Gastroesophageal sphincter (tissue), 4 donors: ENCODE measurements at regions not wholly inside any gene's neighbourhood (a gene's known extent, or its start where the extent isn't known, plus 50 kb on each side); places are given as distances from the start of the nearest gene placed in this dataset.

Source experiments
- ATAC-seq: fragments of 150-250 bp; one replicate; pipeline ENCODE4 v1.9.1; 2016; ENCODE audit warnings: mild to moderate bottlenecking, moderate library complexity
- H3K27ac ChIP-seq, 4 donors: fragments of 200-600 bp; sonication (generic) in 3 of 4; 1 replicate in 3 of 4; 2 replicates in 1 of 4; pipeline ENCODE4 v1.5.1; 2016 to 2019
- H3K27me3 ChIP-seq: fragments of 200-600 bp; sonication (generic); one replicate; pipeline ENCODE4 v1.5.1; 2019
- H3K36me3 ChIP-seq, 2 donors: fragments of 200-600 bp; sonication (generic); one replicate each; pipeline ENCODE4 v1.5.1; 2019; ENCODE audit warnings: control low read depth in 1 of 2
- H3K4me1 ChIP-seq, 3 donors: fragments of 200-600 bp; sonication (generic); 1 replicate in 2 of 3; 2 replicates in 1 of 3; pipeline ENCODE4 v1.5.1; 2016 to 2019; ENCODE audit warnings: control low read depth in 2 of 3
- H3K4me3 ChIP-seq, 2 donors: fragments of 200-600 bp; sonication (generic); one replicate each; pipeline ENCODE4 v1.5.1; 2019; ENCODE audit warnings: mild to moderate bottlenecking in 1 of 2, moderate library complexity in 1 of 2
- H3K9me3 ChIP-seq, 3 donors: fragments of 200-600 bp; sonication (generic); one replicate each; pipeline ENCODE4 v1.5.1; 2017 to 2019; ENCODE audit warnings: control low read depth in 2 of 3
- EP300 ChIP-seq: sonication (generic); formaldehyde crosslinking; IDR thresholded peaks from one replicate; pipeline ENCODE4 v1.6.1; 2017; ENCODE audit warnings: antibody characterized with exemption, mild to moderate bottlenecking
- POLR2A ChIP-seq, 2 donors: fragments of 450-650 bp; IDR thresholded peaks; one replicate each; pipeline ENCODE4 v1.6.1; 2017; ENCODE audit warnings: antibody characterized with exemption in 2 of 2, mild to moderate bottlenecking in 2 of 2, moderate library complexity in 1 of 2
- POLR2AphosphoS5 ChIP-seq: sonication (generic); formaldehyde crosslinking; IDR thresholded peaks from one replicate; pipeline ENCODE4 v1.6.1; 2017; ENCODE audit warnings: antibody characterized with exemption
- whole genome bisulfite sequencing, 2 donors: methylation state at CpG; one replicate each; pipeline ENCODE4 v1.1.5; 2018; ENCODE audit warnings: low coverage in 1 of 2; 5-methylcytosine and 5-hydroxymethylcytosine counted together
- TF ChIP-seq, protein P1 (sequence below), 4 experiments: fragments of 200-600 bp in 2 of 4; fragments of 450-650 bp in 2 of 4; sonication (generic) in 1 of 4; IDR thresholded peaks; one replicate each; pipeline ENCODE4 v1.5.1; 2017 to 2019; ENCODE audit warnings: antibody characterized with exemption in 4 of 4, mild to moderate bottlenecking in 2 of 4, moderate library complexity in 2 of 4

GRCh38 chr1:177517546-177517945 is 346.8 kb downstream of the BRINP2 start:
- no peaks in the 10 kb centered on the region for H3K9me3 ChIP-seq
- no peak for ATAC-seq
- no peaks in the 10 kb centered on the region for H3K4me1 ChIP-seq
- WGBS, 2 donors: 47 to 100% methylated on average over 1 to 3 of the region's 3 CpGs
- H3K27ac ChIP-seq: no peak overlapping the region
- TF ChIP-seq, protein P1, sequence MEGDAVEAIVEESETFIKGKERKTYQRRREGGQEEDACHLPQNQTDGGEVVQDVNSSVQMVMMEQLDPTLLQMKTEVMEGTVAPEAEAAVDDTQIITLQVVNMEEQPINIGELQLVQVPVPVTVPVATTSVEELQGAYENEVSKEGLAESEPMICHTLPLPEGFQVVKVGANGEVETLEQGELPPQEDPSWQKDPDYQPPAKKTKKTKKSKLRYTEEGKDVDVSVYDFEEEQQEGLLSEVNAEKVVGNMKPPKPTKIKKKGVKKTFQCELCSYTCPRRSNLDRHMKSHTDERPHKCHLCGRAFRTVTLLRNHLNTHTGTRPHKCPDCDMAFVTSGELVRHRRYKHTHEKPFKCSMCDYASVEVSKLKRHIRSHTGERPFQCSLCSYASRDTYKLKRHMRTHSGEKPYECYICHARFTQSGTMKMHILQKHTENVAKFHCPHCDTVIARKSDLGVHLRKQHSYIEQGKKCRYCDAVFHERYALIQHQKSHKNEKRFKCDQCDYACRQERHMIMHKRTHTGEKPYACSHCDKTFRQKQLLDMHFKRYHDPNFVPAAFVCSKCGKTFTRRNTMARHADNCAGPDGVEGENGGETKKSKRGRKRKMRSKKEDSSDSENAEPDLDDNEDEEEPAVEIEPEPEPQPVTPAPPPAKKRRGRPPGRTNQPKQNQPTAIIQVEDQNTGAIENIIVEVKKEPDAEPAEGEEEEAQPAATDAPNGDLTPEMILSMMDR (IDR thresholded peaks at IDR 0.05): no peak
- TF ChIP-seq EP300: no peak
- TF ChIP-seq POLR2A (IDR thresholded peaks at IDR 0.05): no peak
- no peak for TF ChIP-seq POLR2AphosphoS5
- no peaks in the 10 kb centered on the region for H3K27me3 ChIP-seq
- H3K36me3 ChIP-seq: no peaks in the 10 kb centered on the region
- H3K4me3 ChIP-seq: no peak overlapping the region

- Histone ChIP-seq H3K27ac (no peak overlapping the region), H3K4me3 (no peak overlapping the region)
Measured at GRCh38 chr1:177514207-177514606, 343.4 kb downstream of the BRINP2 start.

DNA sequence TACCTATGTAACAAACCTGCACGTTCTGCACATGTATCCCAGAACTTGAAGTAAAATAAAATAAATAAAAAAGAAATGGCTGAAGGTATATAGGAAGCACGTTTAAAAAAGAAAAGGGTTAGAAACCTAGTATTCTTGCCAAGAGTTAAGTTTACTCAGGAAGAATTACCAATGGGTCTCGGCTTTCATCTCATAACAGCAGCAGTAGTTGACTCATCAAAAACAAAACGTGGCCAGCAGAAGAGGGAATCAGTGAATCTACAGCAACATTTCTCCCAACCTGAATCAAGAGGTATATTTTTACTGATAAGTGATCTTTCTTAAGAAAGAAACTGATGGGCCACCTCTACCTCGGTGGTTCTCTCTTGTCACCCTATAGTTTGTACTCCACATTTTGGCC is 340.3 kb downstream of the BRINP2 start:
- 69 to 71% methylated on average over 4 to 5 of the region's 5 CpGs for WGBS, 2 donors
- Histone ChIP-seq H3K4me3 (no peak overlapping the region), H3K36me3 (no peaks in the 10 kb centered on the region), H3K4me1 (no peaks in the 10 kb centered on the region), H3K9me3 (peaks cover 0 to 5% (median 2%) of the 10 kb centered on the region in 3 donors), H3K27ac (no peak overlapping the region), H3K27me3 (no peaks in the 10 kb centered on the region)
- TF ChIP-seq POLR2A (IDR thresholded peaks at IDR 0.05): no peak
- TF ChIP-seq, protein P1 (IDR thresholded peaks at IDR 0.05): no peak
- TF ChIP-seq POLR2AphosphoS5: no peak
- no peak for TF ChIP-seq EP300
- no peak for ATAC-seq

More at GRCh38 chr1:177514207-177514606, 343.4 kb downstream of the BRINP2 start:
- no peaks in the 10 kb centered on the region for H3K9me3 ChIP-seq
- no peaks in the 10 kb centered on the region for H3K4me1 ChIP-seq
- no peak for ATAC-seq
- H3K27me3 ChIP-seq: no peaks in the 10 kb centered on the region
- no peaks in the 10 kb centered on the region for H3K36me3 ChIP-seq
- TF ChIP-seq EP300 (no peak), POLR2AphosphoS5 (no peak), POLR2A (IDR thresholded peaks at IDR 0.05) (no peak)
- TF ChIP-seq, protein P1 (IDR thresholded peaks at IDR 0.05): no peak

GRCh38 chr1:177505905-177506590 is 335.3 kb downstream of the BRINP2 start:
- Histone ChIP-seq H3K4me3 (no peak overlapping the region), H3K27me3 (no peaks in the 10 kb centered on the region), H3K9me3 (peaks cover 0 to 16% (median 2%) of the 10 kb centered on the region in 3 donors), H3K27ac (no peak overlapping the region), H3K36me3 (no peaks in the 10 kb centered on the region), H3K4me1 (no peaks in the 10 kb centered on the region)
- no peak for TF ChIP-seq POLR2AphosphoS5
- TF ChIP-seq, protein P1 (IDR thresholded peaks at IDR 0.05): no peak
- TF ChIP-seq EP300: no peak
- no peak for TF ChIP-seq POLR2A (IDR thresholded peaks at IDR 0.05)
- no peak for ATAC-seq
- 60 to 92% methylated on average over 1 of the region's 1 CpG for WGBS, 2 donors

DNA sequence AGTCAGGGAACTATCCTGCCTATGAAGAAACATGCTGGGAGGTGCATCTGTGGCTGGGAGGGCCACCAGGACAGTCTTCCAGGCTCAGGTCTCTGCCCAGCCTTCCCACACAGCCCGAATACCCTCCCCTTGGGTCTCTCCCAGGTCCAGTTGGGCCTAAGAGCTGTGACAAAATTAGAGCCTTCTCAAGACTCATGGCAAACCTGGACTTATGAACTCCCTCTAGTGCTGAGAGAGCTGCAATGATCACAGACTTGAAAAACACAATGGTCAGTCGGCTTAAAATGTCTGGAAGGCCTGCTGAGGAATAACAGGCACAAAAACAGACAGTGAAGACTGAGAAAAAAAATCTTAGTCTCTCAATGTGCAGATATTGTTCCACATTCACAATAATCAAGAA is 325.1 kb downstream of the BRINP2 start:
- WGBS, 2 donors: 92% methylated on average over 1 of the region's 2 CpGs; no CpG with 5 or more reads in 1 of the 2 donors
- no peak for TF ChIP-seq EP300
- no peak for TF ChIP-seq POLR2AphosphoS5
- no peak for TF ChIP-seq POLR2A (IDR thresholded peaks at IDR 0.05)
- TF ChIP-seq, protein P1 (IDR thresholded peaks at IDR 0.05): no peak
- H3K27ac ChIP-seq: no peak overlapping the region
- H3K9me3 ChIP-seq: peaks cover 0 to 21% (median 0%) of the 10 kb centered on the region in 3 donors
- ATAC-seq: no peak
- H3K36me3 ChIP-seq: no peaks in the 10 kb centered on the region
- no peaks in the 10 kb centered on the region for H3K4me1 ChIP-seq
- no peaks in the 10 kb centered on the region for H3K27me3 ChIP-seq
- H3K4me3 ChIP-seq: no peak overlapping the region
